Fibroblast of lung (primary cell): ENCODE measurements at regions not wholly inside any gene's neighbourhood (a gene's known extent, or its start where the extent isn't known, plus 50 kb on each side); places are given as distances from the start of the nearest gene placed in this dataset.
A peak's percentile ranks its signal among the peaks of the same experiment; 100 is the strongest.

Experiments used
- DNase-seq, 2 donors: peaks; one replicate each; pipeline versions ENCODE4 v3.0.0 to v3.0.0-alpha.2; 2010; ENCODE audit warnings: low read depth in 2 of 2
- H2AFZ ChIP-seq: 2 replicates; pipeline ENCODE4 v1.5.1; 2012; ENCODE audit warnings: low read length, control low read depth, inconsistent platforms
- H3K27ac ChIP-seq: 2 replicates; pipeline ENCODE4 v1.5.1; 2011; ENCODE audit warnings: low read length, control low read depth; ENCODE audit not compliant: insufficient read depth
- H3K27me3 ChIP-seq: 2 replicates; pipeline ENCODE4 v1.5.1; 2011; ENCODE audit warnings: mild to moderate bottlenecking, low read length; ENCODE audit not compliant: control insufficient read depth, insufficient read depth
- H3K36me3 ChIP-seq: 2 replicates; pipeline ENCODE4 v1.5.1; 2011; ENCODE audit warnings: low read length; ENCODE audit not compliant: control insufficient read depth, insufficient read depth
- H3K4me1 ChIP-seq: 2 replicates; pipeline ENCODE4 v1.5.1; 2011; ENCODE audit warnings: low read length; ENCODE audit not compliant: control insufficient read depth, insufficient read depth; ENCODE audit errors: extremely low read depth
- H3K4me2 ChIP-seq: 2 replicates; pipeline ENCODE4 v1.5.1; 2011; ENCODE audit warnings: low read length, control low read depth; ENCODE audit not compliant: insufficient read depth; ENCODE audit errors: extremely low read depth
- H3K4me3 ChIP-seq, 4 experiments: fragments of 200-600 bp in 1 of 4; sonication (generic) in 1 of 4; replicated peaks in 1 of 4; 2 replicates each; pipeline ENCODE4 v1.5.1; 2011 to 2016; ENCODE audit warnings: low read length in 4 of 4, low read depth in 3 of 4, mild to moderate bottlenecking in 3 of 4, control low read depth in 2 of 4, inconsistent platforms in 1 of 4, mixed read lengths in 1 of 4; ENCODE audit not compliant: insufficient read depth in 1 of 4; ENCODE audit errors: control extremely low read depth in 1 of 4
- H3K79me2 ChIP-seq: 2 replicates; pipeline ENCODE4 v1.5.1; 2012; ENCODE audit warnings: mild to moderate bottlenecking, low read length, inconsistent platforms; ENCODE audit not compliant: control insufficient read depth, insufficient read depth
- H3K9ac ChIP-seq: 2 replicates; pipeline ENCODE4 v1.5.1; 2011; ENCODE audit warnings: mild to moderate bottlenecking, low read length, control low read depth; ENCODE audit not compliant: insufficient read depth
- H3K9me3 ChIP-seq: 2 replicates; pipeline ENCODE4 v1.5.1; 2012; ENCODE audit warnings: low read depth, low read length; ENCODE audit not compliant: control insufficient read depth, insufficient read depth
- H4K20me1 ChIP-seq: 2 replicates; pipeline ENCODE4 v1.5.1; 2011; ENCODE audit warnings: low read length; ENCODE audit not compliant: control insufficient read depth, insufficient read depth; ENCODE audit errors: extremely low read depth
- EZH2 ChIP-seq: IDR thresholded peaks from 2 replicates; pipeline ENCODE4 v1.5.1; 2012; ENCODE audit warnings: low read length, control low read depth, mild to moderate bottlenecking; ENCODE audit errors: missing control alignments
- TF ChIP-seq, protein P1 (sequence below), 2 donors: IDR thresholded peaks in 1 of 2; conservative IDR thresholded peaks in 1 of 2; 1 replicate in 1 of 2; 2 replicates in 1 of 2; pipeline ENCODE4 v1.5.1; 2011 to 2012; ENCODE audit warnings: low read length in 2 of 2, control low read depth in 1 of 2, inconsistent platforms in 1 of 2, low read depth in 1 of 2, mild to moderate bottlenecking in 1 of 2

DNA sequence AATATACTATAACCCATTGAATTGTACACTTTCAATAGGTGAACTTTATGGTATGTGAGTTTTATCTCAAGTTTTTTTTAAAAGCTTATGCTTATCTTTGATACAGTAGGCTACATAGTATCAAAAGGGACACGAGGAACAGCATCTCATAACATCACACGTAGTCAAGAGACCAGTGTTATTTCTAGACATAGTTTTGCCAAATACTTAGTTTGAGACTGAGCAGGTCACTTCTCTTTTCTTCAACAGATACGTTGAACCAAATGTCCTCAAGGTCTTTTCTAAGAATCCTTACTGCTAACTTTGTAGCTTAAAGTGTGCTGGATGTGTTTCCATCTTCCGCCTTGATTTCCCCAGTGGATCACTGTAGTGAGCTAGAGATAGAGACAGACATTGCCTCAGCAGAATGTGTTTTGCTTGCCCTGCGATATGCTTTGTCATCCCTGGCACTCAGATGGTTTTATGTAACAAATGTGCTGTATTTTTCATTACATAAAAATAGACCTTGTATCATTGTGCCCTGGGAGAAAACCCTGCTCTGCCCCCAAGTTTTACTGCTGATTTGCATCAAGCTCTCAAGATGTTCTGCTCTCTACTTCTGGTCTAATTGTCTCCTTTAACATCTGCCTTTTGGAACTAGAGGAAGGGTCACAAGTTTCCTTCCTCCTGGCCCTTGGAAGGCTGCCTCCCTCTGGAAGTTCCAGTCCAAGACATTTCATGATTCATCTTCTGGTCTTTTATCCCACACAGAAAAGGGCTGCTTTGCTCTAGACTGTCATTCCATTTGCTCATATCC, 426.4 kb upstream of the RGMA start:
- DNase-seq: peak in 1 of 2 donors; percentile 44
- no peak overlapping the region for H3K9ac ChIP-seq
- no peaks in the 10 kb centered on the region for H3K4me1 ChIP-seq
- no peaks in the 10 kb centered on the region for H4K20me1 ChIP-seq
- no peaks in the 10 kb centered on the region for H3K27me3 ChIP-seq
- no peak overlapping the region for H2AFZ ChIP-seq
- H3K4me2 ChIP-seq: no peak overlapping the region
- H3K4me3 ChIP-seq: no peak overlapping the region
- no peaks in the 10 kb centered on the region for H3K79me2 ChIP-seq
- H3K36me3 ChIP-seq: no peaks in the 10 kb centered on the region
- TF ChIP-seq, protein P1, sequence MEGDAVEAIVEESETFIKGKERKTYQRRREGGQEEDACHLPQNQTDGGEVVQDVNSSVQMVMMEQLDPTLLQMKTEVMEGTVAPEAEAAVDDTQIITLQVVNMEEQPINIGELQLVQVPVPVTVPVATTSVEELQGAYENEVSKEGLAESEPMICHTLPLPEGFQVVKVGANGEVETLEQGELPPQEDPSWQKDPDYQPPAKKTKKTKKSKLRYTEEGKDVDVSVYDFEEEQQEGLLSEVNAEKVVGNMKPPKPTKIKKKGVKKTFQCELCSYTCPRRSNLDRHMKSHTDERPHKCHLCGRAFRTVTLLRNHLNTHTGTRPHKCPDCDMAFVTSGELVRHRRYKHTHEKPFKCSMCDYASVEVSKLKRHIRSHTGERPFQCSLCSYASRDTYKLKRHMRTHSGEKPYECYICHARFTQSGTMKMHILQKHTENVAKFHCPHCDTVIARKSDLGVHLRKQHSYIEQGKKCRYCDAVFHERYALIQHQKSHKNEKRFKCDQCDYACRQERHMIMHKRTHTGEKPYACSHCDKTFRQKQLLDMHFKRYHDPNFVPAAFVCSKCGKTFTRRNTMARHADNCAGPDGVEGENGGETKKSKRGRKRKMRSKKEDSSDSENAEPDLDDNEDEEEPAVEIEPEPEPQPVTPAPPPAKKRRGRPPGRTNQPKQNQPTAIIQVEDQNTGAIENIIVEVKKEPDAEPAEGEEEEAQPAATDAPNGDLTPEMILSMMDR (conservative IDR thresholded peaks at IDR 0.05 in 1 of 2, IDR thresholded peaks at IDR 0.05 in 1 of 2; ENCODE audit: low read depth in 1 of 2, low read length in 2 of 2): no peak
- TF ChIP-seq EZH2: no peak
- H3K9me3 ChIP-seq: no peaks in the 10 kb centered on the region
- no peak overlapping the region for H3K27ac ChIP-seq

DNA sequence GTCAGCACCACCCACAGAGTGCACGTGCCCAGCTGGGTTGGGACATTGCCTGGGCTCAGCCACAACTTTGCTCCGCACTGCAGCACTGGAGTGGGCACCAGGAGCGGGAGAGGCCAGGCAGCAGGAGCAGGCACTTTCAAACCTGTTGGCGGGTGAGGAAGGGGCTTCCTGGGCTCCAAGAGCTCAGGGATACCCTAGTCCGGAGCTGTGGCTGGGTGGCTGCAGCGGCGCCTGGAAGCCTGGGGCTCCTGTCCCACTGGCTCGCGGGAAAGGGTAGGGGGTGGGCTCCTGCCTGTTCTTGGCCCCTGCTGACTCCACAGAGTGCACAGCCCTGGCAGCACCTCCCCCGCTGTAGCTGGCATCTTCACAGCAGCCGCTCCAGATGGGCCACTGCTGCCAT, 417.6 kb upstream of the RGMA start:
- H2AFZ ChIP-seq: no peak overlapping the region
- H3K27me3 ChIP-seq: no peaks in the 10 kb centered on the region
- no peak for DNase-seq
- no peak overlapping the region for H3K4me3 ChIP-seq
- H3K9ac ChIP-seq: no peak overlapping the region
- TF ChIP-seq, protein P1 (conservative IDR thresholded peaks at IDR 0.05 in 1 of 2, IDR thresholded peaks at IDR 0.05 in 1 of 2; ENCODE audit: low read depth in 1 of 2, low read length in 2 of 2): no peak
- no peak for TF ChIP-seq EZH2
- H4K20me1 ChIP-seq: no peaks in the 10 kb centered on the region
- no peaks in the 10 kb centered on the region for H3K79me2 ChIP-seq
- H3K4me1 ChIP-seq: no peaks in the 10 kb centered on the region
- no peaks in the 10 kb centered on the region for H3K36me3 ChIP-seq
- H3K9me3 ChIP-seq: no peaks in the 10 kb centered on the region
- H3K4me2 ChIP-seq: no peak overlapping the region
- no peak overlapping the region for H3K27ac ChIP-seq

DNA sequence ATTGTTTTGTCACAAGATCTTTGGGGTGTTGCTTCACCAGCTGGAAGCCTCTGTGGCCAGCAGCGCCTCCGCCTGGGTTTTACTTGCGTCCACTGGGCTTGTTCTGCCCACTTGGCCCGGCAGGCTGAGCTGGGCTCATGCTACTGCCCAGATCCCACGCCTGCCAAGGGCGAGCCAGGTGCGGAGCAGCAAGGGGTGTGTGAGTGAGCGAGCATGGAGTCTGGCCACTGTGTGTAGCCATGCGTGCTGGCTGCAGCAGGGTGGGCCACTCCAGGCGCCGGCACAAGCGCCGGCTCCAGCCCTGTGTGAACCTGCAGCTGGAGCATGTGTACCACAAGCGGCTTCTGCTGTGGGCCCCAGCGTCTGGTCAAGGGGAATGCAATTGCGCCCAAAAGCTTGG, 416.5 kb upstream of the RGMA start:
- no peak overlapping the region for H3K27ac ChIP-seq
- no peak overlapping the region for H3K9ac ChIP-seq
- H3K36me3 ChIP-seq: no peaks in the 10 kb centered on the region
- H2AFZ ChIP-seq: no peak overlapping the region
- no peaks in the 10 kb centered on the region for H3K79me2 ChIP-seq
- no peaks in the 10 kb centered on the region for H3K9me3 ChIP-seq
- no peaks in the 10 kb centered on the region for H3K4me1 ChIP-seq
- no peak for TF ChIP-seq EZH2
- TF ChIP-seq, protein P1 (conservative IDR thresholded peaks at IDR 0.05 in 1 of 2, IDR thresholded peaks at IDR 0.05 in 1 of 2; ENCODE audit: low read depth in 1 of 2, low read length in 2 of 2): no peak
- H3K27me3 ChIP-seq: no peaks in the 10 kb centered on the region
- no peak overlapping the region for H3K4me2 ChIP-seq
- DNase-seq: no peak
- no peaks in the 10 kb centered on the region for H4K20me1 ChIP-seq
- no peak overlapping the region for H3K4me3 ChIP-seq
